Smooth muscle cell of the brain vasculature (primary cell): ENCODE measurements at regions not wholly inside any gene's neighbourhood (a gene's known extent, or its start where the extent isn't known, plus 50 kb on each side); places are given as distances from the start of the nearest gene placed in this dataset.
"Not testable (repeated sequence)": the region's sequence is repeated elsewhere in the genome, so short reads cannot be mapped to it uniquely, and the experiment has no call there.

Experiments
- DNase-seq: peaks from one replicate; pipeline ENCODE4 v3.0.0-alpha.2; 2012; ENCODE audit warnings: low read depth, low spot score

GRCh38 chrX:3843522-3844145, 130.2 kb upstream of the PRKX start:
- DNase-seq = not testable (repeated sequence)

DNA sequence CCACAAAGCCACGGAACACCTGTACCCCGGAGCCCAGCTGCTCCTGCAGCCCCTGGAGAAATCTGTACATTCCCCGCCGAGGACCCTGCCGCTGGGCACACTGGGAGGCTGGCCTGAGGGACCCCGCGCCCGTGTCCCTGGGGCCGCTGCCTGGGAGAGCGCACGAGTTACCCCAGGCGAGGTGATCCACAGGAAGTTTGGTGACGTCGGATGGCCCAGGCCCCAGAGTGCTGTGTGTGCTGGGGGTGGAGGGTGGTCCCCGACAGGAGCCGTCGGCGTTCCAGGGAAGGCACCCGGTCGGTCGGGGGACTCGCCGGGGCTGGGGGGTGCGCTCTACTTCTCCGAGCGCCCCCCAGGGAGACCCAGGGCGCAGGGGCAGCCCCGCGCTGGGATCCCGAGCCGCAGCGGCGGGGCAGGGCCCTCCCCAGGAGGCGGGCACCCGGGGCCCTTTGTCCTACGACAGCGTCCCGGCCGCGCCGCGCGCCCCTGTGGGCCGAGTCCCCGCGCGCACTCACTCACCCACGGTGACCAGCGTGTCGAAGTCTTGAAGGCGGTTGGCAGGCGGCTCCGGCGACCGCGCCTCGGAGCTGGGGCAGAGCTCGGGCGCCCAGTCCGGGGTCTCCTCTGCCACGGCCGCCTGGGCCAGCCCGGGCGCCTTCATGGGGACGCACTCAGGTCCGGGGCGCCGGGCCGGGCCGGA, 129.5 kb upstream of the PRKX start:
- DNase-seq = not testable (repeated sequence)

GRCh38 chrX:3838754-3839153, 125.3 kb upstream of the PRKX start:
- DNase-seq = not testable (repeated sequence)

DNA sequence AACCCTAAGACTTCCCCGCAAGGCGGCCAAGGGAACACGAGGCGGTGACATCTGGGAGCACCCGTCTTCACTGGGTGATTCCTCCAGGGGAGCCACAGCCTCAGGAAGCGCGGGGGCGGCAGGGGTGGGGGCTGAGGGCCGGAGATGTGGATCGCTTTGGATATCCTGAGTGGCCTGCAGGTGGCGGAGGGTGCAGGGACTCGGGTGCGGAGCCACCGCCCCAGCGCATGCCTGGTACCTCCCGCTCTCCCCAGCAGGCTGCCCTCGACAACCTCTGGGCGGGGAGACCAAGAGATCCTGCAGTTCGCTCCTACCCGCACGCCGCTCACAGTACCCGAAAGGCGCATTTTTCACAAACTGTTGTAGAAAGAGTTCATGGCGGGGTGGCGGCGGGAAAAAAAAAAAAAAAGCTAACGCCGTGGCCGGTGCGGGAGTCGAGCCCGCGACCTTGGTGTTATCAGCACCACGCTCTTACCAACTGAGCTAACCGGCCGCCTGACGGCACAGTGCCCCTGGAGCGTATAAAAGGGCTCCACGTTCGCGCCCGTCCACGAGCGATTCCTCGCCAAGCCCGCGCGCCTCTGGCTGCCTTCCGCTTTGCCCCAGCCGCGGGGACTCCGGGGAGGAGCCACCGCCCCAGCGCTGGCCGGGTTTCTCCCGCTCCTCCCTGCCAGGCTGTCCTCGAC, 124.7 kb upstream of the PRKX start:
- DNase-seq = not testable (repeated sequence)

DNA sequence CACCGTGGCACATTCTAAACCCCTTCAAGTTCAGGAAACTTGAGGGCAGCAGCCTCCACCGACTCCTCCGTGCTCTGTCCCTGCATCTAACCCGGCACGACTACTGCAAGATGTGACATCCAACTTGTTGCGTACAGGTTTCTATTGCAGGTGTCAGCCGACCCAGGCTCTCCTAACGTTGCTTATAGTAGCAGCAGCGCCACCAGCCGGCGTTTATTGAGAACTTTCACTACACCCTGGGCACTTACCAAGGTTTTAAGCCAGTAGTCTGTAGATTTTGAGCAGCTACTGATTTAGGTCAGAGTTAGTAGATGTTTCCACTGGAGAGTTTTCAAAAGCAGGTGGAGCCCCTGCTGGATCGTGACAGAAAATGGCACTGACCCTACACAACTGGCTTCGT, 123.8 kb upstream of the PRKX start:
- DNase-seq = not testable (repeated sequence)

- not testable (repeated sequence) for DNase-seq
These were observed 120.5 kb upstream of the PRKX start for GRCh38 chrX:3833761-3834542.

GRCh38 chrX:3830020-3830419, 116.6 kb upstream of the PRKX start:
- not testable (repeated sequence) for DNase-seq

DNA sequence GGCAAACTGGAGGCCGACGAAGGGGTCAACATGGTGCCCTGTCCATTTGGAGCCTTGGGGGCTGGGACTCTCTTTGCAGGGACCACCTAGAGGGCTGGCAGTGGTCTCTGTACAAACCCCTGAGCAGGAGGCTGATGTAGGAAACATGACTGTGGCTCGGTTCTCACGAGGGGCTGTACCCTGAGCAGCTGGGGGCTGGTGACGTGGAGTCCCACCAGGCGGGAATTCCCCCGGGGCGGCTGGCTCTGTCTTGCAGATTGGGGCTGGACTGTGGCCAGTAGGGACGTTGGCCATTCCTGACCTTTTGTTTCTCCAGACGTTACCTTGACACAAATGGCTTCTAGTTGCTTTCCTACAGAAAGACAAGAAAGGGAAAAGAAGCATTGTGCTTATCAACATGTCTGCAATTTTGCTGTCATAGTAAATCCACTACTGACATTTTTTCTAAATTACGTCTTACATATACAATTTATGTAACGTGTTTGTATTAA, 115.6 kb upstream of the PRKX start:
- not testable (repeated sequence) for DNase-seq

DNA sequence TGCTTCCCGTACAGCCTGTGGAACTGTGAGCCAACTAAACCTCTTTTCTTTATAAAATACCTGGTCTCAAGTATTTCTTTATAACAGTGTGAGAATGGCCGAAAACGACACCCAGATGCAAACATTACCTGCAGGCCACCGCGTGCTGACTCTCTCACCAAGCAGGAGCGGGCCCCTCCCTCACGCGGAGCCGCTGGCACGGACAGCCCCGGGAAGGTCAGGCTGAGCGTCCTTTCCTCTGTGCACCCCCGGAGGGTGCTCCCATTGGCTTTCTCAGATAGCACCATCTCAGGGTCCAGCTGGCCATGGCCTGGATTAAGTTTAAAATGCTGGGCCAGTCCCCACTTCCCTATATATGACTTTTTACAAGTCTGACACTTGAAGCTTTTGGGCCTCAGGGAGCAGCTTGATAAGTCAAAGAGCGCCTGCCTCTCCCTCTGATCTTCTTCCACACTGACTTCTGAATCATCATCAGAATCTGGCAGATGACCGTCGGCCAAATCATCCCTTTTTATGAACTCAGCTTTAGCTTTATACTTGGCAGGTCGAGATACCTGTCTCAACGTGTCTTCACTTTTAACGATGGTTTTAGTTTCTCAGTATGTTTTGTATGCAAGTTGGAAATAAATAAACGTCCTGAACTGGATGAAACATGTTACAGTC, 115.1 kb upstream of the PRKX start:
- not testable (repeated sequence) for DNase-seq

DNA sequence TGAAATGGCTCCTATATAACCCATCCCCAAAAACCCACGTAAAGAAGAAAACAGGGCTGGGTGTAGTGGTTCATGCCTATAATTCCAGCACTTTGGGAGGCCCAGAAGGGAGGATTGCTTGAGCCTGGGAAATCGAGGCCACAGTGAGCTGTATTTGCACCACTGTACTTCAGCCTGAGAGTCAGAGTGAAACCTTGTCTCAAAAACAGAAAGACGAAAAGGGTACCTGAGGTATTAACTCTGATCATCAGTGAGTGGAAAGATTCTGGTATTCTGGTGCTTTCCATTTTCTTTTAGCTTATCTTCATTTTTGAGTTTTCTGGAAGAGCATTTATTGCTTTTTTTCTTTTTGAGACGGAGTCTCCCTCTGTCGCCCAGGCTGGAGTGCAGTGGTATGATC, 110.6 kb upstream of the PRKX start:
- DNase-seq = not testable (repeated sequence)

- peak; percentile 23 for DNase-seq
These were observed 106.7 kb upstream of the PRKX start for GRCh38 chrX:3820167-3820566.

DNA sequence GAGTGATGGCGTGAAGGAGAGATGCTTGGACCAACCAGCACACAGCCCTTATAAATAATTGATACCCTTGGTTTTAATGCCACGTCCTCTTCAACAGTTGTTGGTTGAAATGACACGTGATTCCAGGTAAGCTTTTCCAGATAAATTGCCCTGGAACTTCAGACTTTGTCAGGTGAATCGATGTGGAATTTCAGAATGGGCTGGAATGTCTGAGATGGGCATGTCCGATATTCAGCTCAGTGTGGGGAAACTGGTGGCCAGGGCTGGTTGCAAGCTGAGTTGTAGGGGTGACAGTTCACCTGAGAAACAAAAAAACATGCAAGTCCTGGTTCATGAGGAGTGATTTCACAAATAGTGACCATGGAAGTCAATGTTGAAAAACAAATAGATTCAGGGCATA, 104.0 kb upstream of the PRKX start:
- not testable (repeated sequence) for DNase-seq

GRCh38 chrX:3815896-3816664, 102.6 kb upstream of the PRKX start:
- peak; percentile 9 for DNase-seq

DNA sequence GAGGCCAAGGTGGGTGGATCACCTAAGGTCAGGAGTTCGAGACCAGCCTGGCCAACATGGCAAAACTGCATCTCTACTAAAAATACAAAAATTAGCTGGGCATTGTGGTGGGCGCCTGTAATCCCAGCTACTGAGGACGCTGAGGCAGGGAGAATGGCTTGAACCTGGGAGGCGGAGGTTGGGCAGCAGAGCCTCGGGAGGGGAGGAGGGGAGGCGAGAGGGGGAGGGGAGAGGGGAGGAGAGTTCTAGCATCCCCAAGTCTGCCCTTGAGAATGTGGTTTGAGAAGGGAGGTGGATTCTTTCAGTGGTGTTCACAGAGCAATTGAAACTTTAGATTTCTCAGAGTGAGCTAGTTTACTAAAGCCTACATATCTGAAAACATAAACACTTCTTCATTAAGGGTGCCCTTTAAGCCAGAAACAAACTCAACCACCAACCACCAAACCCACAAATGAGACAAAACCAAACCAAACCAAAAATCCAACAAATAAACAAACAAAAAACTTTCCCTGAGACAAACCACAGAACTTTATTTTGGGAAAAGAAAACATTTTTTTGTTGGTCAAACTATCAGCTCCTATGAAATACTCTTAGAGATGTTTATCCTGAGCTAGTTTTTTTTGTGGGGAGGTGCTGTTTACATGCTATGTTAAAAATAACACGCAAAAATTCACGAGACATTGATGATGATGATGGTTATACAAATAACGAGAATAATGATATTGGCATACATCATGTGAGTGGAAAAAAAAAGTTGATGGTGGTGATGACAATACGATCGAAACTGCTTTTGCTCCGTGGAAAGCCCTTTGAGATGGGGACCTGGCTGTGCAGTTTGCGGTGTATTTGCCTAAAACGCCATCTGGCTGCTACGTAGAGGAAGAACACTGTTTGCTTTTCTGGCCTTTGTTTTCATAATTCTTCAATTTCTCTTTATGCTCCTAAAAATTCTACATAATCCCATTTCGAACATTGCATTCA, 98.2 kb upstream of the PRKX start:
- DNase-seq = peak; percentile 26

DNA sequence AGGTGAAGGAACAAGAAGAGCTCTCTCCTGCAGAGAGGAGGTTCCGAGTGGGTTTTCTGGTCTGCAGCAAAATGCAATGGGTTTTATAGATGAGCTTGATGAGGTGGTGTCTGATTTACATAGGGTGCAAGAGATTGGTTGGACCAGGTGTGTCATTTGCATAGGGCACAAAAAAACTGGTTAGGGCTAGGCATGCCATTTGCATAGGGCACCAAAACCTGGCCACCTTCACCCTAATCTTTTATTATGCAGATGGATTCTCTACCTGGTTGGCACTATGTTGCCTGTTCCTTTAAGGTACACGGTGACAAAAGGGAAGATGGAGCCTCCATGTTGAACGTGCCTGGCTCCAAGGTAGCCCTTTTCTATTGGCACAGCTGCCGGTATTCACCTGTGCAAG, 94.5 kb upstream of the PRKX start:
- no peak for DNase-seq

DNA sequence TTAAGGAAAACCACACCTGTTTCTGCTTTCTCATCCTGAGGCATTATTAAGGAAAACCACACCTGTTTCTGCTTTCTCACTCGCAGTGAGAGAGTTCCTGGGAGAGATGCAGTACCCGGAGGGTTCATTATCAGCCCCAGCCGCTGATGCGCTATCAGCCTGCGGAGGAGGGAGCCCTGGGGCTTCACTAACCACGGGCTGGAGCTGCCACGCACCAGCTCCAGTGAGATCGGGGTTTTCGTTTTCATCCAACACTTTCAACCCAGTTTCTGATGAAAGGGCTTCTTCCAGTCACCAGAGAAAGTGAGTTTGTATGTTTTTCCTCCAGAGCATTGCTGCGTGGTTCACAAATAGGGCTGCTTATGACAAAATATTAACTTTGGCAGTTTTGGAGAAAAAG, 93.2 kb upstream of the PRKX start:
- DNase-seq = no peak

GRCh38 chrX:3803713-3804112, 90.3 kb upstream of the PRKX start:
- DNase-seq = no peak

DNA sequence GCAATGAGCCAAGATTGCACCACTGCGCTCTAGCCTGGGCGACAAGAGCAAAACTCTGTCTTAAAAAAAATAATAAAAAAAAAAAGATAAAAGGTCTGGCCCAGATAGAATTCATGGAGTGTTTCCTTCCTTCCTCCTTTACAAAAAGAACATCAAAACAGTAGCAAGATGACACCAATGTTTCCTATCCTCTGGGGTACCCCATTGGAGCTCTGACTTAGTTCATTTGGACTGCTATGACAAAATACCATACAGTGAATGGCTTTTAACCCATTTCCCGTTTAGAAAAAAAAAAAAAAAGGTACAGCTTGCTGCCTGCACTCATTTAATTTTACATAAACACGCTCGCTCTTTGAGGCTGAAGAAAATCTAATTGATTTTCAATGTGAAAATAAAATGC, 89.9 kb upstream of the PRKX start:
- no peak for DNase-seq

- not testable (repeated sequence) for DNase-seq
These were observed 82.0 kb upstream of the PRKX start for GRCh38 chrX:3795411-3795810.
